22Rv1 (cell line): ENCODE measurements at regions not wholly inside any gene's neighbourhood (a gene's known extent, or its start where the extent isn't known, plus 50 kb on each side); places are given as distances from the start of the nearest gene placed in this dataset.

Experiments used
- H3K27ac ChIP-seq: fragments of 450-650 bp; 2 replicates; pipeline ENCODE4 v1.5.1; 2017
- ZFX ChIP-seq: fragments of 450-650 bp; IDR thresholded peaks from 2 replicates; pipeline ENCODE4 v1.6.1; 2017; ENCODE audit warnings: antibody characterized with exemption, borderline replicate concordance
- TF ChIP-seq, protein P1 (sequence below): fragments of 450-650 bp; IDR thresholded peaks from 2 replicates; pipeline ENCODE4 v1.5.1; 2017; ENCODE audit warnings: mild to moderate bottlenecking

DNA sequence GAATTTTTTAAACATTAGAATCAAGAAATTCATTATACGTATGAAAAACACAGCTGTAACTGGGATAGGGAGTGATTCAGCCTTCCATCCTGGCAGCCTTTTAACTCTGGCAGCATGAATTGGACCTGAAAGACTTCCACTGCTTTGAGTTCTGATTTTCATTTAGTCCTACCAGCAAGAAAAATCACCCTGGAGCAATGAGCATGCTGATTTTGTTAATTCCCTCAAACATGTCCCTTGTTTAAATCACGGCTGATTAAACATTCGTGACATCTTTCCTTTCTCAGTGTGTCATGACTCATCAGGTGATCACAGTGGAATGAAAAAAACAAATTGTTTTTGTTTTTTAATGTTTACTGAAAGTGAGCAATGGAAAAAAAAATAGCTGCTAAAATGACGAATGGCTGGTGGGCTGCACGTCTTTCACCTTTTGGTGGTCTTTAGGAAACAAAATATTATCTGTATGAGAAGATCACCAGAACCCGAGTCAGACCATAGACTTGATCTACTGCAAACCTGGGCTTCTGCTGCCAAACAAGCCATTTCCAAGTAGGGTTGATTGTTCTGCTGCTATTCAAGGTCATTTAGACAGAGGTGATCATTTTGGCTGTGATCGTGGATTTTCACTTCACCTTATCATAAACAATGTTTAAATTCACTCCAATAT is 67.0 kb upstream of the CAND1 start:
- H3K27ac ChIP-seq, result no peak overlapping the region
- TF ChIP-seq, protein P1, sequence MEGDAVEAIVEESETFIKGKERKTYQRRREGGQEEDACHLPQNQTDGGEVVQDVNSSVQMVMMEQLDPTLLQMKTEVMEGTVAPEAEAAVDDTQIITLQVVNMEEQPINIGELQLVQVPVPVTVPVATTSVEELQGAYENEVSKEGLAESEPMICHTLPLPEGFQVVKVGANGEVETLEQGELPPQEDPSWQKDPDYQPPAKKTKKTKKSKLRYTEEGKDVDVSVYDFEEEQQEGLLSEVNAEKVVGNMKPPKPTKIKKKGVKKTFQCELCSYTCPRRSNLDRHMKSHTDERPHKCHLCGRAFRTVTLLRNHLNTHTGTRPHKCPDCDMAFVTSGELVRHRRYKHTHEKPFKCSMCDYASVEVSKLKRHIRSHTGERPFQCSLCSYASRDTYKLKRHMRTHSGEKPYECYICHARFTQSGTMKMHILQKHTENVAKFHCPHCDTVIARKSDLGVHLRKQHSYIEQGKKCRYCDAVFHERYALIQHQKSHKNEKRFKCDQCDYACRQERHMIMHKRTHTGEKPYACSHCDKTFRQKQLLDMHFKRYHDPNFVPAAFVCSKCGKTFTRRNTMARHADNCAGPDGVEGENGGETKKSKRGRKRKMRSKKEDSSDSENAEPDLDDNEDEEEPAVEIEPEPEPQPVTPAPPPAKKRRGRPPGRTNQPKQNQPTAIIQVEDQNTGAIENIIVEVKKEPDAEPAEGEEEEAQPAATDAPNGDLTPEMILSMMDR, result no peak
- no peak for TF ChIP-seq ZFX

DNA sequence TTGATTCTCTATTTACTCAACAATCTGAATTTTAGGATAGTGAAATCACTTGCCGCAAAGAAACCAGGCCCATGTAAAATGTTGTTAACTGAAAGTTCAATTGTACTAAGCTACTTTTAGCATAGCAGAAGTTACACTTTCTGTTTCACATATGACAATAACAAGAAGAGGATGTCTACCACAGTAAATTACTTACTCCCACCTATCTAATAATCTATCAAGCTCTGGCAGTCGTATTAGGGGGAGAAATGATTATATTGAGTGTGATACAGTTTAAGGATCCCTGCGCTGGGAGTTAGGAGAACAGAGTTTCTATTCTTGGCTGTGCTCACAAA is 66.5 kb upstream of the CAND1 start:
- TF ChIP-seq ZFX, result no peak
- TF ChIP-seq, protein P1, result no peak

DNA sequence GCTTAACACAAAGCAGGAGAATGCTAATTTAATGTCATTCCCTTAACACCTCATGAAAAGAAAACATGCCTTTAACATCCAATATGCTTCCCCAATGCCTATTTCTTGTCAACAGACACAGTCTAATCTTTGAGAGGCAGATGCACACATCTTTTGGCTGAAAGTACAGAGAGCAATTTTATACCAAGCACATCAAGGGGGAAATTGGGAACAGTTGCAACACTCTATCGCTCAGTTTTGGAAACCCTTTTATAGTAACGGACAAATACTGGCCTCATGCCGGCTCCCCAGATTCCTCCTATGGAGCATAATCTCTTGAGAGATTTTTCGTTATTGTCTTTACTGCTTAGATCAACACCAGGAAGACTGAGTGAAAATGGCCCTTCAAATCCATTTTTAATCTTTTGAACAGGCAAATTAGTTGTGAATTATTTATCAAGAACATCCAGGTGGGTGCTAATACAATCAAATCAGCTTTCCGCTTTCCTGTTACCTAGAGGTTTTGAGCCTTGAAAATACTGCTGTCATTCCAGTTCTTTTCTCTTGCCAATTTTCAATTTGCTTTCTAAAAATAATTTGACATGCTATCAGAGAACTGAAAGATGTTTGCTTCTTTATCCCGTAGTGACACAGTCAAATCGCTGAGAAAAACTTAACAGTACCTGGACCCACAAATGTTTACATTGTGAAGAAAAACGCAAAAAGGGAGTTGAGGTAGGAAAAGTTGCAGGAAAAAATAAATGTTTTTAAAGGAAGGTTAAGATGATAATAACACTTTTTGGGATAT is 60.7 kb upstream of the CAND1 start:
- no peak for TF ChIP-seq ZFX
- TF ChIP-seq, protein P1, result no peak
- no peak overlapping the region for H3K27ac ChIP-seq

More for the DNA sequence above, 66.5 kb upstream of the CAND1 start:
- no peak overlapping the region for H3K27ac ChIP-seq

DNA sequence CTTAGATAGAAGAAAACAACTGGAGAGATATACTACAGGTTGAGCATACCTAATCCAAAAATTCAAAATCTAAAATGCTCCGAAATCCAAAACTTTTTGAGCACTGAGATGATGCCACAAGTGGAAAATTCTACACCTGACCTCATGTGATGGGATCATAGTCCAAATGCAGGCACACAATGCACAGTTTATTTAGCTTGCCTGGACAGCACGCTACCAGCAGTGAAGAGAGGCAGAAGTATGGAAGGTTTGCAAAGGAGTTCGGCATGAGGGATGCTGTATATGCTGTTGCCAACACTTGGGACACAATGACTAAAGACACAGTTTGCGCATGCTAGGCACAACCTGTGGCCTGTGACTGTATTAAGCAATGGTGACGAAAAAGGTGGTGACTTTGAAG is 58.1 kb upstream of the CAND1 start:
- no peak overlapping the region for H3K27ac ChIP-seq
- TF ChIP-seq, protein P1, result no peak
- no peak for TF ChIP-seq ZFX

DNA sequence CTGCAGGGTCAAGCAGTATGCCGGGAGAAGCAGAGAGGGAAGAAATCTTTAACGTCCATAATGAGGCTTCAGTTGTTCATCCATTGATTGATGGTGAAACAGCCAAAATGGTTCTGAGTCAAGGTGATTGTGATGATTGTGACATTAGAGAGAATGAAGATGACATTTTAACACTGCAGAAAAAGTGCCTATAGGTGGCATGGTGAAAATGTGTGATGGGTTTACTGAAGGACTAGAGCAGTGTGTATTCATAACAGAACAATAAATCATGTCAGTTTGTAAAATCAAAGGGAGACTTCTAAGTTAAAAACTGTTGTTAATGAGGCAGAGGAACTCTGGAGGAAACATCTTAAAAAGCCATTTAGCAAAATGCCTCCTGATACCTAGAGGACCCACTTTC is 57.7 kb upstream of the CAND1 start:
- no peak overlapping the region for H3K27ac ChIP-seq
- TF ChIP-seq ZFX, result no peak
- TF ChIP-seq, protein P1, result no peak

DNA sequence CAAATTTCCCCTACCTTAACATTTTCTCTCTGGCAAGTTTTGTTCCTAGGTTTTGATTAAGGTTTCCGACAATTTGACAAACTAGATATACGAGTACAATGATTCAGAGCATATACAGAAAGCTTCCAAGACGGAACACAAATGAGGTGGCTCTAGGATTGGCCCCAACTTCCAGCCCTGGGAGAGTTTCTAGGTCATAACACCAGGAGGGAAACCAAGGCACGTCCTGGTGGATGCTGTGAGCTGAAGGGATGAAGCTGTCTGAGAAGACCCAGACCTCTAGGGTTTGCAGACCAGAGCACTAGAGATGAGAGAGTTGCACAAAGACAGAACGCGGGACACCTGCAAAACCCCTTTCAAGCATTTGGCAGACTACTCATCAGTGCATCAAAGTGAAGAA is 51.5 kb upstream of the CAND1 start:
- no peak for TF ChIP-seq ZFX
- TF ChIP-seq, protein P1, result no peak

More for the DNA sequence above, 51.5 kb upstream of the CAND1 start:
- no peak overlapping the region for H3K27ac ChIP-seq
